Bronchial epithelial cell (primary cell): ENCODE measurements at regions not wholly inside any gene's neighbourhood (a gene's known extent, or its start where the extent isn't known, plus 50 kb on each side); places are given as distances from the start of the nearest gene placed in this dataset.

ENCODE experiments used
- DNase-seq: peaks from one replicate; pipeline ENCODE4 v3.0.0-alpha.2; 2010; ENCODE audit warnings: low read depth
- FAIRE-seq: peaks from 2 replicates; lab custom pipeline; 2011; peaks lifted over from hg19 to GRCh38; lab: Jason Lieb, UNC
- H3K27me3 ChIP-seq: 2 replicates; pipeline ENCODE4 v1.5.1; 2011; ENCODE audit warnings: low read length; ENCODE audit not compliant: control insufficient read depth, insufficient read depth
- H3K36me3 ChIP-seq: 2 replicates; pipeline ENCODE4 v1.5.1; 2011; ENCODE audit warnings: low read length; ENCODE audit not compliant: control insufficient read depth, insufficient read depth
- H3K4me3 ChIP-seq: 2 replicates; pipeline ENCODE4 v1.5.1; 2011; ENCODE audit warnings: mild to moderate bottlenecking, low read depth, low read length, control low read depth
- CTCF ChIP-seq: IDR thresholded peaks from 2 replicates; pipeline ENCODE4 v1.5.1; 2011; ENCODE audit warnings: mild to moderate bottlenecking, moderate library complexity, low read length, control low read depth, inconsistent platforms; ENCODE audit not compliant: insufficient read depth, severe bottlenecking

GRCh38 chr7:18154726-18155125 lies 127.1 kb upstream of the PRPS1L1 start:
- FAIRE-seq (no peak), DNase-seq (no peak)
- Histone ChIP-seq H3K27me3 (peaks cover 2% of the 10 kb centered on the region), H3K36me3 (no peaks in the 10 kb centered on the region), H3K4me3 (no peak overlapping the region)
- TF ChIP-seq CTCF, result no peak

- Histone ChIP-seq H3K36me3 (no peaks in the 10 kb centered on the region), H3K27me3 (peaks cover 3% of the 10 kb centered on the region), H3K4me3 (no peak overlapping the region)
- FAIRE-seq, result no peak
- no peak for TF ChIP-seq CTCF
- DNase-seq, result peak; percentile 32
These were observed 129.6 kb upstream of the PRPS1L1 start for GRCh38 chr7:18157233-18157632.

GRCh38 chr7:18162657-18163056 lies 135.0 kb upstream of the PRPS1L1 start:
- FAIRE-seq, result no peak

GRCh38 chr7:18163091-18163490 lies 135.4 kb upstream of the PRPS1L1 start:
- H3K27me3 ChIP-seq, result peaks cover 3% of the 10 kb centered on the region
- DNase-seq (peak; percentile 14), FAIRE-seq (no peak)
- H3K36me3 ChIP-seq, result no peaks in the 10 kb centered on the region
- H3K4me3 ChIP-seq, result no peak overlapping the region
- no peak for TF ChIP-seq CTCF

More at GRCh38 chr7:18162657-18163056, 135.0 kb upstream of the PRPS1L1 start:
- DNase-seq, result no peak
- H3K4me3 ChIP-seq, result no peak overlapping the region
- H3K36me3 ChIP-seq, result no peaks in the 10 kb centered on the region
- no peak for TF ChIP-seq CTCF
- peaks cover 3% of the 10 kb centered on the region for H3K27me3 ChIP-seq

GRCh38 chr7:18165166-18165565 lies 137.5 kb upstream of the PRPS1L1 start:
- Histone ChIP-seq H3K4me3 (no peak overlapping the region), H3K36me3 (no peaks in the 10 kb centered on the region), H3K27me3 (peaks cover 3% of the 10 kb centered on the region)
- DNase-seq, result no peak
- no peak for FAIRE-seq
- no peak for TF ChIP-seq CTCF

GRCh38 chr7:18166002-18166401 lies 138.4 kb upstream of the PRPS1L1 start:
- FAIRE-seq (no peak), DNase-seq (no peak)
- no peak for TF ChIP-seq CTCF
- no peak overlapping the region for H3K4me3 ChIP-seq
- H3K27me3 ChIP-seq, result peaks cover 3% of the 10 kb centered on the region
- no peaks in the 10 kb centered on the region for H3K36me3 ChIP-seq
